ENCODE measurements at regions not wholly inside any gene's neighbourhood (a gene's known extent, or its start where the extent isn't known, plus 50 kb on each side); places are given as distances from the start of the nearest gene placed in this dataset.
"Not testable (repeated sequence)": the region's sequence is repeated elsewhere in the genome, so short reads cannot be mapped to it uniquely, and the experiment has no call there.

GRCh38 chr7:149991652-149992302, 118.0 kb downstream of the ATP6V0E2 start:
- H3K36me3 ChIP-seq (ENCODE audit: control insufficient read depth in 3 of 3, insufficient read depth in 3 of 3, low read length in 3 of 3); H3K27me3 ChIP-seq (ENCODE audit: control insufficient read depth in 3 of 3, insufficient read depth in 3 of 3, low read length in 3 of 3); H3K4me3 ChIP-seq (ENCODE audit: low read length in 3 of 3); H3K27ac ChIP-seq (ENCODE audit: low read depth, low read length); H3K9me3 ChIP-seq (ENCODE audit: control insufficient read depth in 3 of 3, low read length in 3 of 3); H3K4me1 ChIP-seq (ENCODE audit: control insufficient read depth in 3 of 3, insufficient read depth in 3 of 3, low read length in 3 of 3); H3K9ac ChIP-seq (ENCODE audit: low read depth in 1 of 3, low read length in 3 of 3): not testable (repeated sequence)

- H3K4me3 ChIP-seq (ENCODE audit: low read length in 3 of 3); H3K27ac ChIP-seq (ENCODE audit: low read depth, low read length); H3K9me3 ChIP-seq (ENCODE audit: control insufficient read depth in 3 of 3, low read length in 3 of 3); H3K9ac ChIP-seq (ENCODE audit: low read depth in 1 of 3, low read length in 3 of 3); H3K27me3 ChIP-seq (ENCODE audit: control insufficient read depth in 3 of 3, insufficient read depth in 3 of 3, low read length in 3 of 3); H3K36me3 ChIP-seq (ENCODE audit: control insufficient read depth in 3 of 3, insufficient read depth in 3 of 3, low read length in 3 of 3); H3K4me1 ChIP-seq (ENCODE audit: control insufficient read depth in 3 of 3, insufficient read depth in 3 of 3, low read length in 3 of 3): not testable (repeated sequence)
Observed at GRCh38 chr7:149992366-149992765, 118.6 kb downstream of the ATP6V0E2 start.

- not testable (repeated sequence) for H3K4me3 ChIP-seq (ENCODE audit: low read length in 3 of 3); H3K36me3 ChIP-seq (ENCODE audit: control insufficient read depth in 3 of 3, insufficient read depth in 3 of 3, low read length in 3 of 3)
Observed at GRCh38 chr7:149995369-149996026, 121.7 kb downstream of the ATP6V0E2 start.

GRCh38 chr7:150000780-150001599, 127.2 kb downstream of the ATP6V0E2 start:
- H3K27me3 ChIP-seq (ENCODE audit: control insufficient read depth in 3 of 3, insufficient read depth in 3 of 3, low read length in 3 of 3) = peaks cover 0 to 10% (median 7%) of the 10 kb centered on the region in 3 donors
- not testable (repeated sequence) for H3K9ac ChIP-seq (ENCODE audit: low read depth in 1 of 3, low read length in 3 of 3)

More at GRCh38 chr7:149995369-149996026, 121.7 kb downstream of the ATP6V0E2 start:
- H3K4me1 ChIP-seq (ENCODE audit: control insufficient read depth in 3 of 3, insufficient read depth in 3 of 3, low read length in 3 of 3); H3K9ac ChIP-seq (ENCODE audit: low read depth in 1 of 3, low read length in 3 of 3); H3K27me3 ChIP-seq (ENCODE audit: control insufficient read depth in 3 of 3, insufficient read depth in 3 of 3, low read length in 3 of 3); H3K9me3 ChIP-seq (ENCODE audit: control insufficient read depth in 3 of 3, low read length in 3 of 3); H3K27ac ChIP-seq (ENCODE audit: low read depth, low read length): not testable (repeated sequence)

GRCh38 chr7:150003304-150003810, 129.6 kb downstream of the ATP6V0E2 start:
- Histone ChIP-seq H3K27me3 (ENCODE audit: control insufficient read depth in 3 of 3, insufficient read depth in 3 of 3, low read length in 3 of 3) (peaks cover 0 to 10% (median 7%) of the 10 kb centered on the region in 3 donors), H3K36me3 (ENCODE audit: control insufficient read depth in 3 of 3, insufficient read depth in 3 of 3, low read length in 3 of 3) (no peaks in the 10 kb centered on the region), H3K9ac (ENCODE audit: low read depth in 1 of 3, low read length in 3 of 3) (no peak overlapping the region), H3K27ac (ENCODE audit: low read depth, low read length) (no peak overlapping the region), H3K9me3 (ENCODE audit: control insufficient read depth in 3 of 3, low read length in 3 of 3) (no peaks in the 10 kb centered on the region), H3K4me1 (ENCODE audit: control insufficient read depth in 3 of 3, insufficient read depth in 3 of 3, low read length in 3 of 3) (no peaks in the 10 kb centered on the region), H3K4me3 (ENCODE audit: low read length in 3 of 3) (no peak overlapping the region)

More at GRCh38 chr7:150000780-150001599, 127.2 kb downstream of the ATP6V0E2 start:
- not testable (repeated sequence) for H3K4me1 ChIP-seq (ENCODE audit: control insufficient read depth in 3 of 3, insufficient read depth in 3 of 3, low read length in 3 of 3); H3K9me3 ChIP-seq (ENCODE audit: control insufficient read depth in 3 of 3, low read length in 3 of 3); H3K36me3 ChIP-seq (ENCODE audit: control insufficient read depth in 3 of 3, insufficient read depth in 3 of 3, low read length in 3 of 3); H3K27ac ChIP-seq (ENCODE audit: low read depth, low read length); H3K4me3 ChIP-seq (ENCODE audit: low read length in 3 of 3)

GRCh38 chr7:150003973-150004372, 130.2 kb downstream of the ATP6V0E2 start:
- H3K27me3 ChIP-seq (ENCODE audit: control insufficient read depth in 3 of 3, insufficient read depth in 3 of 3, low read length in 3 of 3) = peaks cover 0 to 10% (median 7%) of the 10 kb centered on the region in 3 donors
- not testable (repeated sequence) for H3K4me3 ChIP-seq (ENCODE audit: low read length in 3 of 3); H3K9me3 ChIP-seq (ENCODE audit: control insufficient read depth in 3 of 3, low read length in 3 of 3); H3K27ac ChIP-seq (ENCODE audit: low read depth, low read length); H3K9ac ChIP-seq (ENCODE audit: low read depth in 1 of 3, low read length in 3 of 3); H3K36me3 ChIP-seq (ENCODE audit: control insufficient read depth in 3 of 3, insufficient read depth in 3 of 3, low read length in 3 of 3); H3K4me1 ChIP-seq (ENCODE audit: control insufficient read depth in 3 of 3, insufficient read depth in 3 of 3, low read length in 3 of 3)

GRCh38 chr7:150004843-150005242, 131.1 kb downstream of the ATP6V0E2 start:
- H3K9me3 ChIP-seq (ENCODE audit: control insufficient read depth in 3 of 3, low read length in 3 of 3); H3K4me1 ChIP-seq (ENCODE audit: control insufficient read depth in 3 of 3, insufficient read depth in 3 of 3, low read length in 3 of 3); H3K4me3 ChIP-seq (ENCODE audit: low read length in 3 of 3); H3K9ac ChIP-seq (ENCODE audit: low read depth in 1 of 3, low read length in 3 of 3); H3K36me3 ChIP-seq (ENCODE audit: control insufficient read depth in 3 of 3, insufficient read depth in 3 of 3, low read length in 3 of 3); H3K27ac ChIP-seq (ENCODE audit: low read depth, low read length): not testable (repeated sequence)
- peaks cover 0 to 10% (median 7%) of the 10 kb centered on the region in 3 donors for H3K27me3 ChIP-seq (ENCODE audit: control insufficient read depth in 3 of 3, insufficient read depth in 3 of 3, low read length in 3 of 3)

- H3K36me3 ChIP-seq (ENCODE audit: control insufficient read depth in 3 of 3, insufficient read depth in 3 of 3, low read length in 3 of 3); H3K4me3 ChIP-seq (ENCODE audit: low read length in 3 of 3); H3K27ac ChIP-seq (ENCODE audit: low read depth, low read length); H3K9me3 ChIP-seq (ENCODE audit: control insufficient read depth in 3 of 3, low read length in 3 of 3); H3K27me3 ChIP-seq (ENCODE audit: control insufficient read depth in 3 of 3, insufficient read depth in 3 of 3, low read length in 3 of 3); H3K9ac ChIP-seq (ENCODE audit: low read depth in 1 of 3, low read length in 3 of 3); H3K4me1 ChIP-seq (ENCODE audit: control insufficient read depth in 3 of 3, insufficient read depth in 3 of 3, low read length in 3 of 3): not testable (repeated sequence)
Observed at GRCh38 chr7:150009620-150010303, 136.0 kb downstream of the ATP6V0E2 start.

- H3K27me3 ChIP-seq (ENCODE audit: control insufficient read depth in 3 of 3, insufficient read depth in 3 of 3, low read length in 3 of 3); H3K9ac ChIP-seq (ENCODE audit: low read depth in 1 of 3, low read length in 3 of 3); H3K4me3 ChIP-seq (ENCODE audit: low read length in 3 of 3); H3K27ac ChIP-seq (ENCODE audit: low read depth, low read length); H3K4me1 ChIP-seq (ENCODE audit: control insufficient read depth in 3 of 3, insufficient read depth in 3 of 3, low read length in 3 of 3); H3K9me3 ChIP-seq (ENCODE audit: control insufficient read depth in 3 of 3, low read length in 3 of 3); H3K36me3 ChIP-seq (ENCODE audit: control insufficient read depth in 3 of 3, insufficient read depth in 3 of 3, low read length in 3 of 3): not testable (repeated sequence)
Observed at GRCh38 chr7:150016651-150017189, 143.0 kb downstream of the ATP6V0E2 start.
